Activated CD4-positive, alpha-beta T cell treated with anti-CD3 and anti-CD28 coated beads, Interleukin-10, Interleukin-2, amounts not matched to agents 100 ng/mL and 50 ng/mL, durations not matched to agents 16 hours and 8 hours (primary cell): ENCODE measurements at regions not wholly inside any gene's neighbourhood (a gene's known extent, or its start where the extent isn't known, plus 50 kb on each side); places are given as distances from the start of the nearest gene placed in this dataset.
"Not testable (repeated sequence)": the region's sequence is repeated elsewhere in the genome, so short reads cannot be mapped to it uniquely, and the experiment has no call there.

Source experiments
- DNase-seq: peaks from one replicate; pipeline ENCODE4 v3.0.0-alpha.2; 2020

GRCh38 chr1:82795508-82796149 lies 994.9 kb downstream of the ADGRL2 start:
- no peak for DNase-seq

GRCh38 chr1:82792151-82792550 lies 991.4 kb downstream of the ADGRL2 start:
- no peak for DNase-seq

- DNase-seq: no peak
Measured at GRCh38 chr1:82790556-82790955, 989.8 kb downstream of the ADGRL2 start.

- no peak for DNase-seq
Measured at GRCh38 chr1:82788660-82789059, 987.9 kb downstream of the ADGRL2 start.

GRCh38 chr1:82788038-82788437 lies 987.3 kb downstream of the ADGRL2 start:
- no peak for DNase-seq

- DNase-seq: no peak
Measured at GRCh38 chr1:82786883-82787282, 986.1 kb downstream of the ADGRL2 start.

GRCh38 chr1:82785268-82785790 lies 984.6 kb downstream of the ADGRL2 start:
- no peak for DNase-seq

GRCh38 chr1:82783044-82783443 lies 982.3 kb downstream of the ADGRL2 start:
- DNase-seq: no peak

- DNase-seq: no peak
Measured at GRCh38 chr1:82782599-82782998, 981.9 kb downstream of the ADGRL2 start.

- DNase-seq: no peak
Measured at GRCh38 chr1:82778612-82779011, 977.9 kb downstream of the ADGRL2 start.

- DNase-seq: no peak
Measured at GRCh38 chr1:82777240-82777639, 976.5 kb downstream of the ADGRL2 start.

- not testable (repeated sequence) for DNase-seq
Measured at GRCh38 chr1:82776730-82777129, 976.0 kb downstream of the ADGRL2 start.

- peak; percentile 28 for DNase-seq
Measured at GRCh38 chr1:82775406-82776000, 974.8 kb downstream of the ADGRL2 start.

- DNase-seq: no peak
Measured at GRCh38 chr1:82762829-82763532, 962.2 kb downstream of the ADGRL2 start.

GRCh38 chr1:82759035-82759434 lies 958.3 kb downstream of the ADGRL2 start:
- DNase-seq: no peak

- no peak for DNase-seq
Measured at GRCh38 chr1:82755671-82756070, 954.9 kb downstream of the ADGRL2 start.

- DNase-seq: no peak
Measured at GRCh38 chr1:82755191-82755590, 954.5 kb downstream of the ADGRL2 start.

- DNase-seq: no peak
Measured at GRCh38 chr1:82752046-82752445, 951.3 kb downstream of the ADGRL2 start.

GRCh38 chr1:82733645-82734044 lies 932.9 kb downstream of the ADGRL2 start:
- no peak for DNase-seq

- no peak for DNase-seq
Measured at GRCh38 chr1:82731216-82731615, 930.5 kb downstream of the ADGRL2 start.

- no peak for DNase-seq
Measured at GRCh38 chr1:82728206-82728605, 927.5 kb downstream of the ADGRL2 start.

GRCh38 chr1:82724246-82724645 lies 923.5 kb downstream of the ADGRL2 start:
- no peak for DNase-seq

- no peak for DNase-seq
Measured at GRCh38 chr1:82722608-82723007, 921.9 kb downstream of the ADGRL2 start.

- DNase-seq: no peak
Measured at GRCh38 chr1:82721702-82722101, 921.0 kb downstream of the ADGRL2 start.
